IMR-90 (cell line): ENCODE measurements at regions not wholly inside any gene's neighbourhood (a gene's known extent, or its start where the extent isn't known, plus 50 kb on each side); places are given as distances from the start of the nearest gene placed in this dataset.

Experiments
- ATAC-seq: fragments of 200-7000 bp; cut with Tn5 transposase; 2 replicates; pipeline ENCODE4 v1.9.1; 2020; ENCODE audit warnings: low read depth, mild to moderate bottlenecking, moderate library complexity
- BruUV-seq: library from RNA; stranded (reverse); fragments of 400-500 nt; replicated peaks from 2 replicates; lab custom pipeline; 2021; lab: Mats Ljungman, UMichigan
- CTCF ChIA-PET: fragments of 300-600 bp; formaldehyde crosslinking; extraction: SDS; loops from one replicate; lab custom pipeline; 2021; ENCODE audit warnings: antibody characterized with exemption; lab: Yijun Ruan, JAX
- POLR2A ChIA-PET: fragments of 300-600 bp; sonication (Branson Sonifier 250); formaldehyde crosslinking; loops from one replicate; lab custom pipeline; 2022; ENCODE audit warnings: antibody characterized with exemption; ENCODE audit not compliant: unreplicated experiment; lab: Charles Lee
- DNase-seq: peaks from one replicate; pipeline ENCODE4 v3.0.0; 2013
- H2AFZ ChIP-seq: replicated peaks from 2 replicates; pipeline ENCODE3; 2013; ENCODE audit warnings: low read length, mild to moderate bottlenecking; ENCODE audit not compliant: poor library complexity
- H2AK5ac ChIP-seq: 2 replicates; pipeline ENCODE4 v1.6.1; 2013; ENCODE audit warnings: low read depth, low read length, inconsistent platforms
- H2AK9ac ChIP-seq: replicated peaks from 2 replicates; pipeline ENCODE3; 2013; ENCODE audit warnings: mild to moderate bottlenecking, low read depth, low read length, moderate library complexity; ENCODE audit not compliant: poor library complexity
- H2BK120ac ChIP-seq: 2 replicates; pipeline ENCODE4 v1.6.1; 2013; ENCODE audit warnings: low read depth, low read length, inconsistent platforms
- H2BK15ac ChIP-seq: 3 replicates; pipeline ENCODE4 v1.6.1; 2013; ENCODE audit warnings: low read depth, low read length, inconsistent platforms
- H2BK20ac ChIP-seq: 2 replicates; pipeline ENCODE4 v1.6.1; 2013; ENCODE audit warnings: low read depth, mild to moderate bottlenecking, inconsistent platforms, low read length, moderate library complexity
- H2BK5ac ChIP-seq: 2 replicates; pipeline ENCODE4 v1.6.1; 2013; ENCODE audit warnings: mild to moderate bottlenecking, low read depth, low read length, inconsistent platforms; ENCODE audit not compliant: poor library complexity, severe bottlenecking
- H3K14ac ChIP-seq: replicated peaks from 2 replicates; pipeline ENCODE4 v1.6.1; 2013; ENCODE audit warnings: low read depth, low read length, inconsistent platforms
- H3K18ac ChIP-seq: 2 replicates; pipeline ENCODE4 v1.6.1; 2013; ENCODE audit warnings: low read depth, low read length, control low read depth
- H3K23ac ChIP-seq: 2 replicates; pipeline ENCODE4 v1.6.1; 2013; ENCODE audit warnings: low read depth, low read length, inconsistent platforms
- H3K27ac ChIP-seq: 2 replicates; pipeline ENCODE4 v1.5.1; 2013; ENCODE audit warnings: mild to moderate bottlenecking, control low read depth, low read length; ENCODE audit not compliant: insufficient read depth
- H3K27me3 ChIP-seq: 2 replicates; pipeline ENCODE4 v1.6.1; 2013; ENCODE audit warnings: low read length; ENCODE audit not compliant: control insufficient read depth, insufficient read depth
- H3K36me3 ChIP-seq: 2 replicates; pipeline ENCODE4 v1.6.1; 2013; ENCODE audit warnings: low read length, mixed read lengths; ENCODE audit not compliant: control insufficient read depth, insufficient read depth
- H3K4ac ChIP-seq: 2 replicates; pipeline ENCODE4 v1.6.1; 2013; ENCODE audit warnings: low read depth, low read length, inconsistent platforms
- H3K4me1 ChIP-seq: 2 replicates; pipeline ENCODE4 v1.6.1; 2013; ENCODE audit warnings: low read length, mixed read lengths; ENCODE audit not compliant: control insufficient read depth, insufficient read depth
- H3K4me2 ChIP-seq: 2 replicates; pipeline ENCODE4 v1.6.1; 2013; ENCODE audit warnings: low read depth, mild to moderate bottlenecking, control low read depth, low read length, moderate library complexity
- H3K4me3 ChIP-seq: 2 replicates; pipeline ENCODE4 v1.5.1; 2013; ENCODE audit warnings: low read depth, mild to moderate bottlenecking, control low read depth, low read length, moderate library complexity; ENCODE audit not compliant: insufficient read depth
- H3K56ac ChIP-seq: 2 replicates; pipeline ENCODE4 v1.6.1; 2013; ENCODE audit warnings: low read length, inconsistent platforms; ENCODE audit not compliant: insufficient read depth; ENCODE audit errors: extremely low read depth
- H3K79me1 ChIP-seq, 2 experiments: 2 replicates each; pipeline ENCODE4 v1.6.1; 2013; ENCODE audit warnings: low read length in 2 of 2, inconsistent platforms in 1 of 2, low read depth in 1 of 2
- H3K9ac ChIP-seq: 2 replicates; pipeline ENCODE4 v1.6.1; 2013; ENCODE audit warnings: low read depth, low read length, control low read depth
- H3K9me1 ChIP-seq: 2 replicates; pipeline ENCODE4 v1.6.1; 2013; ENCODE audit warnings: low read length, inconsistent platforms; ENCODE audit not compliant: insufficient read depth
- H3K9me3 ChIP-seq: 2 replicates; pipeline ENCODE4 v1.6.1; 2013; ENCODE audit warnings: low read length; ENCODE audit not compliant: control insufficient read depth, insufficient read depth
- H4K20me1 ChIP-seq: 2 replicates; pipeline ENCODE4 v1.6.1; 2013; ENCODE audit warnings: low read length, inconsistent platforms; ENCODE audit not compliant: insufficient read depth
- H4K5ac ChIP-seq: 2 replicates; pipeline ENCODE4 v1.6.1; 2013; ENCODE audit warnings: mild to moderate bottlenecking, low read depth, low read length, control low read depth
- H4K8ac ChIP-seq, 2 experiments: 2 replicates each; pipeline ENCODE4 v1.6.1; 2013; ENCODE audit warnings: low read depth in 2 of 2, low read length in 2 of 2, control low read depth in 1 of 2, inconsistent platforms in 1 of 2
- H4K91ac ChIP-seq: 2 replicates; pipeline ENCODE4 v1.6.1; 2013; ENCODE audit warnings: low read depth, low read length, inconsistent platforms; ENCODE audit not compliant: insufficient read depth
- RFX5 ChIP-seq: IDR thresholded peaks from 2 replicates; pipeline ENCODE4 v1.8.0; 2012; ENCODE audit warnings: low read depth, mild to moderate bottlenecking, low read length, moderate library complexity
- WGBS, 2 experiments: methylation state at CpG; one replicate each; pipeline versions ENCODE4 v1.1.5 to v1.1.7; 2013; ENCODE audit warnings: missing lambda C conversion rate in 2 of 2; ENCODE audit not compliant: insufficient read length in 1 of 2; ENCODE audit errors: extremely low coverage in 2 of 2; 5-methylcytosine and 5-hydroxymethylcytosine counted together
- dilution Hi-C: fragments of 300-500 bp; cut with HindIII; formaldehyde crosslinking; loops from one replicate; pipeline ENCODE4 v1.14.3; 2018; ENCODE audit warnings: low sequenced_read_pairs; ENCODE audit not compliant: unreplicated experiment
- in situ Hi-C: fragments of 300-500 bp; cut with MboI; formaldehyde crosslinking; loops from 3 replicates; pipeline ENCODE4 v1.14.3; 2019; ENCODE audit warnings: low sequenced_read_pairs, inconsistent platforms, mixed read lengths
- intact Hi-C: fragments of 100-400 bp; cut with micrococcal nuclease; formaldehyde crosslinking; loops from 2 replicates; pipeline ENCODE4 v1.10.0; 2022
- TF ChIP-seq, protein P1 (sequence below): fragments of 150-350 bp; IDR thresholded peaks from 2 replicates; pipeline ENCODE4 v1.6.1; 2016; ENCODE audit warnings: low read depth, mild to moderate bottlenecking, low read length, moderate library complexity, borderline replicate concordance

DNA sequence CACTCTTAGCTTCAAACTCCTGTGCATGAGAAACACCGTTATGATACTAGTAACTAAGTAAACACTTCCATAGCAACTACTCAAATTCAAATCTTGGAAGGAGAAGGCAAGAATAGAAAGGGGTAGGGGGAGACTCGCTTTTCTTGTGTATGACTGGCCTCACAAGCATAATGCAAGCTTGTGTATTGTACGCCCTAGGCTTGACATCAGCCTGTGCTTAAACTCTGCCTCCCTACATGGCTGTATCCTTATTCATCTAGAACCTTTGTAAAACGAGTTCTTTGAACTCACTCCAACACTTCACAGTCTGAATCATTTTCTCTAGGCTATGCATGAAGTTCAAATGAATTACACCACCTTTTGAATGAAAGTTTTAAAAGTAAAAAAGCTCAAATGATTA, 1071.2 kb upstream of the ADGRL3 start:
- POLR2A ChIA-PET: interaction anchor here (0.6 kb wide), 1 partner anchor 8 kb away, joined by 3 read pairs; no protein-coding TSS in a partner anchor
- no peak overlapping the region for H3K14ac ChIP-seq
- no peak overlapping the region for H2BK20ac ChIP-seq
- no peak for TF ChIP-seq RFX5
- TF ChIP-seq, protein P1, sequence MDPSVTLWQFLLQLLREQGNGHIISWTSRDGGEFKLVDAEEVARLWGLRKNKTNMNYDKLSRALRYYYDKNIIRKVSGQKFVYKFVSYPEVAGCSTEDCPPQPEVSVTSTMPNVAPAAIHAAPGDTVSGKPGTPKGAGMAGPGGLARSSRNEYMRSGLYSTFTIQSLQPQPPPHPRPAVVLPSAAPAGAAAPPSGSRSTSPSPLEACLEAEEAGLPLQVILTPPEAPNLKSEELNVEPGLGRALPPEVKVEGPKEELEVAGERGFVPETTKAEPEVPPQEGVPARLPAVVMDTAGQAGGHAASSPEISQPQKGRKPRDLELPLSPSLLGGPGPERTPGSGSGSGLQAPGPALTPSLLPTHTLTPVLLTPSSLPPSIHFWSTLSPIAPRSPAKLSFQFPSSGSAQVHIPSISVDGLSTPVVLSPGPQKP: no peak
- H3K27me3 ChIP-seq: no peaks in the 10 kb centered on the region
- H3K36me3 ChIP-seq: no peaks in the 10 kb centered on the region
- WGBS, 2 experiments: 40% methylated on average over 1 of the region's 4 CpGs; no CpG with 5 or more reads in 1 of the 2 experiments
- intact Hi-C loops (no loop called here), dilution Hi-C loops (no loop called here), in situ Hi-C loops (no loop called here)
- no peaks in the 10 kb centered on the region for H3K79me1 ChIP-seq
- H4K8ac ChIP-seq: no peak overlapping the region
- no peak overlapping the region for H3K4ac ChIP-seq
- no peak overlapping the region for H3K4me2 ChIP-seq
- H3K9me3 ChIP-seq: 0 out of 2 replicates have a peak, but pooled peaks cover 2% of the 10 kb centered on the region
- no peak overlapping the region for H3K18ac ChIP-seq
- ATAC-seq (no peak), DNase-seq (no peak)
- H2BK120ac ChIP-seq: no peak overlapping the region
- H2AK9ac ChIP-seq: no peak overlapping the region
- BruUV-seq: no TSS peak
- H3K9me1 ChIP-seq: no peaks in the 10 kb centered on the region
- H3K4me3 ChIP-seq: no peak overlapping the region
- CTCF ChIA-PET: no interaction called here
- no peak overlapping the region for H3K27ac ChIP-seq
- no peak overlapping the region for H3K9ac ChIP-seq
- H4K20me1 ChIP-seq: no peaks in the 10 kb centered on the region
- no peak overlapping the region for H2BK15ac ChIP-seq
- H3K56ac ChIP-seq: no peak overlapping the region
- no peak overlapping the region for H2BK5ac ChIP-seq
- H2AFZ ChIP-seq: no peak overlapping the region
- H4K91ac ChIP-seq: no peak overlapping the region
- H3K4me1 ChIP-seq: no peaks in the 10 kb centered on the region
- no peak overlapping the region for H3K23ac ChIP-seq
- no peak overlapping the region for H2AK5ac ChIP-seq
- no peak overlapping the region for H4K5ac ChIP-seq
